Cardiac fibroblast (primary cell): ENCODE measurements at regions not wholly inside any gene's neighbourhood (a gene's known extent, or its start where the extent isn't known, plus 50 kb on each side); places are given as distances from the start of the nearest gene placed in this dataset.

Experiments
- DNase-seq, 2 donors: peaks; one replicate each; pipeline versions ENCODE4 v3.0.0 to v3.0.0-alpha.2; 2010; ENCODE audit warnings: low read depth in 2 of 2
- H3K4me3 ChIP-seq, 2 donors: replicated peaks in 1 of 2; 1 replicate in 1 of 2; 2 replicates in 1 of 2; pipeline ENCODE4 v1.5.1; 2011; ENCODE audit warnings: low read depth in 2 of 2, low read length in 2 of 2, mild to moderate bottlenecking in 2 of 2, moderate library complexity in 1 of 2
- CTCF ChIP-seq: IDR thresholded peaks from one replicate; pipeline ENCODE4 v1.5.1; 2011; ENCODE audit warnings: low read depth, mild to moderate bottlenecking, low read length, inconsistent platforms

- no peak for DNase-seq
- H3K4me3 ChIP-seq = no peak overlapping the region
- no peak for TF ChIP-seq CTCF
Observed at GRCh38 chr4:26233350-26233749, 87.5 kb upstream of the RBPJ start.

- TF ChIP-seq CTCF = no peak
- no peak overlapping the region for H3K4me3 ChIP-seq
- peak; percentile 69 to 84 for DNase-seq
Observed at GRCh38 chr4:26235500-26235899, 85.3 kb upstream of the RBPJ start.

GRCh38 chr4:26237916-26238315, 82.9 kb upstream of the RBPJ start:
- H3K4me3 ChIP-seq = no peak overlapping the region
- TF ChIP-seq CTCF = no peak
- no peak for DNase-seq

- DNase-seq = no peak
- no peak for TF ChIP-seq CTCF
- no peak overlapping the region for H3K4me3 ChIP-seq
Observed at GRCh38 chr4:26238426-26238777, 82.4 kb upstream of the RBPJ start.

GRCh38 chr4:26238778-26239679, 81.8 kb upstream of the RBPJ start:
- DNase-seq = peak; percentile 31 to 74
- no peak for TF ChIP-seq CTCF
- no peak overlapping the region for H3K4me3 ChIP-seq

GRCh38 chr4:26239801-26240200, 81.0 kb upstream of the RBPJ start:
- no peak overlapping the region for H3K4me3 ChIP-seq
- DNase-seq = no peak
- TF ChIP-seq CTCF = no peak
